ENCODE measurements at regions not wholly inside any gene's neighbourhood (a gene's known extent, or its start where the extent isn't known, plus 50 kb on each side); places are given as distances from the start of the nearest gene placed in this dataset.
A peak's percentile ranks its signal among the peaks of the same experiment; 100 is the strongest.

GRCh38 chr2:128791120-128791984 lies 472.7 kb upstream of the HS6ST1 start:
- no peak overlapping the region for H3K4me3 ChIP-seq
- peaks cover 0 to 14% of the 10 kb centered on the region in 2 donors for H3K27me3 ChIP-seq
- TF ChIP-seq, protein P1, sequence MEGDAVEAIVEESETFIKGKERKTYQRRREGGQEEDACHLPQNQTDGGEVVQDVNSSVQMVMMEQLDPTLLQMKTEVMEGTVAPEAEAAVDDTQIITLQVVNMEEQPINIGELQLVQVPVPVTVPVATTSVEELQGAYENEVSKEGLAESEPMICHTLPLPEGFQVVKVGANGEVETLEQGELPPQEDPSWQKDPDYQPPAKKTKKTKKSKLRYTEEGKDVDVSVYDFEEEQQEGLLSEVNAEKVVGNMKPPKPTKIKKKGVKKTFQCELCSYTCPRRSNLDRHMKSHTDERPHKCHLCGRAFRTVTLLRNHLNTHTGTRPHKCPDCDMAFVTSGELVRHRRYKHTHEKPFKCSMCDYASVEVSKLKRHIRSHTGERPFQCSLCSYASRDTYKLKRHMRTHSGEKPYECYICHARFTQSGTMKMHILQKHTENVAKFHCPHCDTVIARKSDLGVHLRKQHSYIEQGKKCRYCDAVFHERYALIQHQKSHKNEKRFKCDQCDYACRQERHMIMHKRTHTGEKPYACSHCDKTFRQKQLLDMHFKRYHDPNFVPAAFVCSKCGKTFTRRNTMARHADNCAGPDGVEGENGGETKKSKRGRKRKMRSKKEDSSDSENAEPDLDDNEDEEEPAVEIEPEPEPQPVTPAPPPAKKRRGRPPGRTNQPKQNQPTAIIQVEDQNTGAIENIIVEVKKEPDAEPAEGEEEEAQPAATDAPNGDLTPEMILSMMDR (IDR thresholded peaks at IDR 0.05) = no peak
- intact Hi-C loops (cut with DNase I) = no loop called here
- no peaks in the 10 kb centered on the region for H3K36me3 ChIP-seq
- H3K9me3 ChIP-seq = no peaks in the 10 kb centered on the region
- ATAC-seq (no peak), DNase-seq (peak in 1 of 4 donors; percentile 71)
- no peak overlapping the region for H3K27ac ChIP-seq
- no peaks in the 10 kb centered on the region for H3K4me1 ChIP-seq

DNA sequence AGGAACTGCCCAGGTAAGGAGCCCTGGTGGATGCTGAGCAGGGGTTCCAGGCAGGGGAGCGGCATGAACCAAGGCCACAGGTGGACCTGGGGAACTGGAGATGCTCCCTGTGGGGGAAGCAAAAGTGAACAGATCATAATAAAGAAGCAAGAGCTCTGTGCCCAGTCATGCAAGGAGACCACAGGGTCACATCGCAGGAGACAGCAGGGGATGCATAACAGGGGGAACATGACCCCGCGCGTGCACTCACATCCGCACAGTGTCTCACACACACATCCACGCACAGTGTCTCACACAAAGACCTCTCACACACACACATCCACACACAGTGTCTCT lies 473.3 kb upstream of the HS6ST1 start:
- no peak for ATAC-seq
- intact Hi-C loops (cut with DNase I) = no loop called here
- Histone ChIP-seq H3K36me3 (no peaks in the 10 kb centered on the region), H3K9me3 (no peaks in the 10 kb centered on the region), H3K27me3 (peaks cover 0 to 10% of the 10 kb centered on the region in 2 donors), H3K27ac (no peak overlapping the region), H3K4me1 (no peaks in the 10 kb centered on the region), H3K4me3 (no peak overlapping the region)
- TF ChIP-seq, protein P1 (IDR thresholded peaks at IDR 0.05) = no peak
- no peak for DNase-seq

- DNase-seq = no peak
- Histone ChIP-seq H3K4me1 (no peaks in the 10 kb centered on the region), H3K27ac (no peak overlapping the region), H3K9me3 (no peaks in the 10 kb centered on the region), H3K4me3 (no peak overlapping the region), H3K36me3 (no peaks in the 10 kb centered on the region), H3K27me3 (peaks cover 0 to 4% of the 10 kb centered on the region in 2 donors)
- no peak for ATAC-seq
- intact Hi-C loops (cut with DNase I) = no loop called here
- TF ChIP-seq, protein P1 (IDR thresholded peaks at IDR 0.05) = no peak
These were observed 473.9 kb upstream of the HS6ST1 start for GRCh38 chr2:128792476-128793054.

DNA sequence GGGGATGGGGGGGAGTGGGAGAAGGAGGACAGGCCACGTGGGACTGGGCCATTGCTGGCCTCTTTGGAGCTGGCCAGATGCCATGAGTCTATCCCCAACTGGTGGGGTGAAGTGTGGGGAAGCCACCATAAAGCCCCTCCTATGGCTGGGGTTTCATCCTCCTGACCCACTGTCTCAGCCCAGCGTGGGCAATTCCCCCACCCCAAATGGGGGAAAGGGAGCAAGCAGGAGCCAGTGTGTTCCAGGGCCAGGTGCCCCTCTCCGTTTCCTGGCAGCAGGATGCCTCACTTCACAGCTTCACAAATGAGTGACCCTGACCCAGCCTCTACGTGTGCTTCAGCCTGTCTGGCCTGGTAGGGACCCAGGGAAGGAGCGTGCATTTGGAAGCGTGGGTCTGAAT lies 474.7 kb upstream of the HS6ST1 start:
- Histone ChIP-seq H3K27ac (no peak overlapping the region), H3K4me3 (no peak overlapping the region), H3K36me3 (no peaks in the 10 kb centered on the region), H3K9me3 (no peaks in the 10 kb centered on the region), H3K4me1 (no peaks in the 10 kb centered on the region), H3K27me3 (no peaks in the 10 kb centered on the region)
- peak in 1 of 4 donors; percentile 17 for DNase-seq
- intact Hi-C loops (cut with DNase I) = no loop called here
- TF ChIP-seq, protein P1 (IDR thresholded peaks at IDR 0.05) = no peak
- no peak for ATAC-seq

GRCh38 chr2:128794285-128794684 lies 475.6 kb upstream of the HS6ST1 start:
- no peak for ATAC-seq
- Histone ChIP-seq H3K27me3 (no peaks in the 10 kb centered on the region), H3K36me3 (no peaks in the 10 kb centered on the region), H3K4me1 (no peaks in the 10 kb centered on the region), H3K4me3 (no peak overlapping the region), H3K9me3 (no peaks in the 10 kb centered on the region), H3K27ac (no peak overlapping the region)
- DNase-seq = peak in 1 of 4 donors; percentile 4
- TF ChIP-seq, protein P1 (IDR thresholded peaks at IDR 0.05) = no peak
- intact Hi-C loops (cut with DNase I) = no loop called here
